Stomach (tissue), 4 donors: ENCODE measurements at regions not wholly inside any gene's neighbourhood (a gene's known extent, or its start where the extent isn't known, plus 50 kb on each side); places are given as distances from the start of the nearest gene placed in this dataset.

Experiments used
- POLR2A ChIP-seq, 4 donors: fragments of 450-650 bp; IDR thresholded peaks; one replicate each; pipeline ENCODE4 v1.6.1; 2016; ENCODE audit warnings: antibody characterized with exemption in 4 of 4, control low read depth in 2 of 4, mild to moderate bottlenecking in 1 of 4, moderate library complexity in 1 of 4
- POLR2AphosphoS5 ChIP-seq, 3 donors: sonication (generic); formaldehyde crosslinking; IDR thresholded peaks; one replicate each; pipeline ENCODE4 v1.6.1; 2016; ENCODE audit warnings: antibody characterized with exemption in 3 of 3

GRCh38 chr5:100965291-100965690, 62.2 kb upstream of the ST8SIA4 start:
- TF ChIP-seq POLR2A (IDR thresholded peaks at IDR 0.05) = no peak
- TF ChIP-seq POLR2AphosphoS5 (IDR thresholded peaks at IDR 0.05) = no peak
